GOT3 (cell line): ENCODE measurements at regions not wholly inside any gene's neighbourhood (a gene's known extent, or its start where the extent isn't known, plus 50 kb on each side); places are given as distances from the start of the nearest gene placed in this dataset.
"Not testable (repeated sequence)": the region's sequence is repeated elsewhere in the genome, so short reads cannot be mapped to it uniquely, and the experiment has no call there.

Experiments
- DNase-seq: peaks from one replicate; lab custom pipeline; 2025; ENCODE audit warnings: mixed read lengths; lab: John Stamatoyannopoulos, UW

- no peak for DNase-seq
Measured at GRCh38 chr6:139882977-139883728, 508.7 kb upstream of the CITED2 start.

- DNase-seq = no peak
Measured at GRCh38 chr6:139882234-139882633, 507.8 kb upstream of the CITED2 start.

DNA sequence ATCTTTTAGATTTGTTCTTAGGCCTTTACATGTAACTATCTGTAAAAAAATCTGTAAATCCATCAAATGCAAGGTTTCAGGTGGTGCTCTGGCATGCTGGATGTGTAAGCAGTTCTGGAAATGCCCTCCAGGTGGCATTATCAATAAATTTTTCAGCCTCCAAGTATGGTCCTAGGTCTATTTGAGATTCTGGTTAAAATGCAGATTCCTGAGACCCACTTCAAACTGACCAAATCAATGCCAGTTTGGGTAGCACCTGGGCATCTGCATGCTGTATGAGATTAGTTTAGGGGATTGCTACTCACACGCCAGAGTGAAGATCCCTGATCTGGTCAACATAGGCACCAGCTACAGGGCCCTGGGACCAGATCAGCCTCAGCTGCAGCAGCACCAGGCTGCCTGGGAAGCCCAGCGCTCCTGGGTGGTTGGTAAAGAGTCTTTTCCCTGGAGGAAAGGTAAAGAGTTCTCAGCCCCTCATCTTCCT is 507.3 kb upstream of the CITED2 start:
- no peak for DNase-seq

DNA sequence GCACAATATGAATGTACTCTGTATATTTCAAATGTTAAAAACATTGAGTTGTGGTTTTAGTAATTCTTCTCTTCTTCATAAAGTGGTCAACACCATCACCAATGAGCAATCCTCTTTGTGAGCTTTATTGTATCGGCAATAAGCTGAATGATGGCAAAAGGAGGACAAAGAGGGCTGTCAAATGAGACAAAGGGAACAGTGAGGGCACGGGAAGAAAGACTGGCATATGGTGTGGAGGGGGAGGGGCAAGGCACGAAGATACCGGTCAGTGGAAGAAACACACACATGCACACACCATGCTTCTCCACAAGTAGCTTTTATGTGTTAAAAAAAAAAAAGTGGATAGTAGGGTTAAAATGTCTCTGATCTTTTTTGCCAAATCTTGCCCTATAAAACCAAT is 506.8 kb upstream of the CITED2 start:
- no peak for DNase-seq

- DNase-seq = no peak
Measured at GRCh38 chr6:139879823-139880356, 505.4 kb upstream of the CITED2 start.

- DNase-seq = not testable (repeated sequence)
Measured at GRCh38 chr6:139879241-139879640, 504.8 kb upstream of the CITED2 start.

DNA sequence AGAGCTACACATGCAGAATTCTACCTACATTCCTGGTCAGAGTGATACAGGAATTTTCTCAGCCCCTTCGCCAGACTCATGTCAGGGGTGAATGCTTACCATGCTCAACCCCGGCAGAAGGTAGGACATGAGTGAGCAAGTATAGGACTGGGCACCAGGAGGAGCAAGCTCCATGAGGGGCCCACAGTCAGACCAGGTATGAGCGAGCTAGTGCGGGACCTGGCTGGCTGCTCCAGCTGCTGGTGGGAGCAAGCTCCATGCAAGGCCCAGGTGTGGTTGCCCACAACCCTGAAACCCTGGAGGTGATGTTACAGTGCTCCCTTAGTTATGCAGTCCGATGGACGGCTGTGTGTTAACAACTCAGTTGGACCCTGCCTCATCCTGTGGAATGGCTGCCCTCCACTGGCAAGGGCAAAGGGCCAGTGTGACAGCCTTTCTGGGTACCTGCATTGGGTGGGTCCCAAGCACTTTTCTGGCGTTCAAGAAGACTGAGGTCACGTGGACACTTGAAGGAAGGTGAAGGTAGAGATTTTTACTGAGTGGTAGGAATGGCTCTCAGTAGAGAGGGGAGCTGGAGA is 503.5 kb upstream of the CITED2 start:
- DNase-seq = no peak

DNA sequence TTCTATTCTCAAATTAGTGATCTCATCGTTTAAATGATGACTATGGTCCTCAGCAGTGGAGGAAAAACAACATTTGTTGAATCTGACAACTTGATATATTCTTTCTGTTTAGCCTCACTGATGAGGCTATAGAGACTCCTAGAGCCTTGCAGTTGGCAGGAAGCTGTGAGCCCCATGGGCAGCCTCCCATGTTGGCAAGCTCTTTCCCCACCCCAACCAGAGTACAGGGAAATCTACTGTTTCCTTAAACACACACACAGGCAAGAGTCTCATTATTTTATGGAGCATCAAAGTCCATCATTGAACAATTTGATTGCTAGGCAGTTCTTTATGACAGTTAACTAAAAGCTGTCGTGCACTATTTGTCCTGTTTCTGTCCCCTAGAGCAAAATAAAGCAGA is 498.2 kb upstream of the CITED2 start:
- no peak for DNase-seq

- DNase-seq = no peak
Measured at GRCh38 chr6:139871803-139872510, 497.5 kb upstream of the CITED2 start.

DNA sequence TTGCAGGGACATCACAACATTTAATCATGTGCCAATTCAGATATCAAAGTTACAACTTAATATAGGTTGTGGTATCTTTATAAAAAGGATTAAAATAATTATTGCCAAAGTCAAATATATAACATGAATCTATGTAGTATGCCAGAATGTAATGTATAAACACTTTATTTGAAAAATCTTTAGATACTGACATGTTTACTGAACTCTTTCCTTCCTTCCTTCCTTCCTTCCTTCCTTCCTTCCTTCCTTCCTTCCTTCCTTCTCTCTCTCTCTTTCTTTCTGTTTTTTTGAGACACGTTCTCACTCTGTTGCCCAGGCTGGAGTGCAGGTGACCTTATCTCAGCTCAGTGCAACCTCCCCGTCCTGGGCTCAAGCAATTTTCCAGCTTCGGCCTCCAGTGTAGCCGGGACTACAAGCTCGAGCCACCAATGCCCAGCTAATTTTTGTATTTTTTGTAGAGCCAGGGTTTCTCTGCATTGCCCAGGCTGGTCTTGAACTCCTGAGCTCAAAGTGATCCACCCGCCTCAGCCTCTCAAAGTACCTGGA is 496.8 kb upstream of the CITED2 start:
- no peak for DNase-seq

DNA sequence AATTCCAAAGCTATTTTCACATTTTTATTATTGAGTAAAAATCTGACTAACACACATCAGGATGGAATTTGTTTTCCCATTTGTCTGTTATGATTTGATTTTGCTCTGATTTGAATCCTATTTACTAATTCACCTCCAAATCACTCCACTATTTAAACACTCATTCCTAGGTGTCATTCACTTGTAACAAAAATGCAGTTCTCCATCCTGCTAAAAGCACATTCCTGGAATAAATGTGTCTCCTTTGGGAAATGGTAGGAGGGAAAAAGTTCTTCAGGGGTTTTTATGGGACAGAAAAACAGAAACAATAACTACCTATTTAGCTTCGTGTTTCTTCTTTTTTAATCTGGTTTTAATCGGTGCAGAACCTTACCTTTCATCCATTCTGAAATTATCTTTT is 494.1 kb upstream of the CITED2 start:
- no peak for DNase-seq

- no peak for DNase-seq
Measured at GRCh38 chr6:139863964-139864363, 489.5 kb upstream of the CITED2 start.

DNA sequence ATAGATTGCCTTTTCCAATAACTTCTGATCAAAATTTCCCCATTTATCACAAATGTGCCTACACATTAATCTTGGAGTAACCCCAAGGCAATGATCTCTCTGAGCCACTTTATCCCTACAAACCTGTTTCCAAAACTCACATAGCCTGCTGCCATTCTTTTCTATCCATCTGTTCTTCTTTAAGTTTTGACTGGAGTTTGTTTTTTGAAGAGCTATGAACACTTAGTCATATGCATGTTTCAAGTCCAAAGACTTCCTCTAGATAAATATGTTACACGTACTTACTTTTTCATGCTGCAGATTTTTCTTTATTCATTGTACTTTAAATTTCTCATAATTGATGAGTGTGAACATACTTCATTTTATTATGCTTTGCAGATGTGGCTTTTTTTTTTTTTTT is 488.9 kb upstream of the CITED2 start:
- no peak for DNase-seq

DNA sequence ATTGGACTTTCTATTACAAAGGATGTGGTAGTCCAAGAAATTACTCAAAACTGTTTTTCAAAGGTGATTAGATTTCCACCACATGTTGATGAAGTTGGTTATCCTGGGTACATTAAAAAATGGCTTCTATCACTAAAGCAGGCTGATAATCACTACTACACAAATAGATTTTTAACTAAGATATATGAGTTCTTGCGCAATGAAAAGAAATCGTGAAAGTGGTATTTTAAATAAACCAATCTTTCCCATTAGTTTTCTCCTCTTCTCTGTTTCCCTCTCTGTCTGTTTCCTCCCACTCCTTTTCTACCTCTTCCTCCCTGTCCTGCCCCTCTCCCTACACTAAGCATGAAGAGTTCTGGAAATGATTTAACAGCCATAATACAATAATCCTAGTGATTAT is 487.9 kb upstream of the CITED2 start:
- no peak for DNase-seq

- no peak for DNase-seq
Measured at GRCh38 chr6:139860203-139860602, 485.8 kb upstream of the CITED2 start.

DNA sequence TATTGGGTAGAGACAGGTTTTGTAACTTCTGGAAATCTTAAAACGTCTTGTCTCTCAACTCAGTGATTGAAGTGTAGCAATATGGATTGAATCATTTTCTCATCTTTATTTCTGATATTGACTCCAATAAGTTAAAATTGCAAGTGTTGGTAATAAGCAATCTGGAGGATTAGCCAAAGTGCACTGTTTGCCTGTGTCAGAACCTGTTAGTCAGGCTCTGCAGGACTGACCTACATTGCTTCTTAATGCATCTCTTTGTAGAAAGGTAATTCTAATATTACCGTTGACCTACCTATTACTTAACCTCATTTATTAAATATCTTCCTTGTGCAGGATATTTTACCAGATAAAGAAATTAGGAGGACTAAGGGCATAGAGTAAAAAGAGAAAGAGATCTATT is 484.0 kb upstream of the CITED2 start:
- no peak for DNase-seq

DNA sequence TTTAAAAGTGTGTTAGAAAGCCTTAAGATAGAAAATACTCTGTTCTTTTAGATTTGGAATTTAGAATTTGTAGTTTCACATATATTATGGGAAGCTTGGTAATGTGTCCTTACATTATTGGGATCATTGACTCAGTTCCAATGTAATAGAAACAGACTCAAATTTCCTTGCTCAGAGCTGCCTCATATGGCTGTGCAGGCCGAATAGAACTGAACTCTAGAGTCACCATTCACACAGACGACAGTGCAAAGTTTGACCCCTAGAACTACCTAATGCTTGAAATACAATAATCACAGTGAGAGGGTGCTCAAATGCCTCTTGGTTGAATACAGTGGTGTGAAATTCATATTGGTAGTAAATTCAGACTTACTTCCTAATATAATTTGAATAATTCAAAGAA is 482.7 kb upstream of the CITED2 start:
- DNase-seq = no peak

GRCh38 chr6:139856562-139856961 is 482.1 kb upstream of the CITED2 start:
- no peak for DNase-seq

DNA sequence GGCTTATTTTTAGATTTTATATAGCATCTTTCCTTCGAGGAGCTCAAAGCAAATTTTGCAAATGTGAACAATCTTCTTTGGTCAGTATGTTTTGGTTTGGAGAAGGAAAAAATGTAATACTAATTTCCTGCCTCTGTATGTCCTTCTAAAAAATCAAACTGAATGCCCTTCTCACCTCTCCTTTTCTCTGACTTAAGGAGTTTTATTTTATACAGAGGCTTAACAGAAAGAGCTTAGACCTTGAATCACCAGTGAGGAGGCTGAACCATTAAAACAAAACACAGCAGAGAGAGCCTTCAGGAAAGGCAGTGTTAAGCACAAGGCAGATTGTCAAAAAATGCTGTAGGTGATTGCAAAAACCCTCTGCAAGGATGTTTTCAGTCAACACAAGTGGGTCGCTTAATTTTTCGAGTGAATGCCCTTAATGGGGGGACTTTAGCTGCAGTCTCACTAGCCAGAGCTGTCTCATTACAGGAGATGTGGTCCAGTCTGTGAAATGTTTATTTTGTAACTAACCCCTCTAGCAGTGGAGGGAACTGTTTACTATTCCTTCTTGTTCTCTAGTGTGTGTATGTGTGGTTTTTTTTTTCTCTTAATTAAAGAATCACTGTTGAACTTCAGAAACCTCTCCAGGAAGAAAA is 481.3 kb upstream of the CITED2 start:
- no peak for DNase-seq

DNA sequence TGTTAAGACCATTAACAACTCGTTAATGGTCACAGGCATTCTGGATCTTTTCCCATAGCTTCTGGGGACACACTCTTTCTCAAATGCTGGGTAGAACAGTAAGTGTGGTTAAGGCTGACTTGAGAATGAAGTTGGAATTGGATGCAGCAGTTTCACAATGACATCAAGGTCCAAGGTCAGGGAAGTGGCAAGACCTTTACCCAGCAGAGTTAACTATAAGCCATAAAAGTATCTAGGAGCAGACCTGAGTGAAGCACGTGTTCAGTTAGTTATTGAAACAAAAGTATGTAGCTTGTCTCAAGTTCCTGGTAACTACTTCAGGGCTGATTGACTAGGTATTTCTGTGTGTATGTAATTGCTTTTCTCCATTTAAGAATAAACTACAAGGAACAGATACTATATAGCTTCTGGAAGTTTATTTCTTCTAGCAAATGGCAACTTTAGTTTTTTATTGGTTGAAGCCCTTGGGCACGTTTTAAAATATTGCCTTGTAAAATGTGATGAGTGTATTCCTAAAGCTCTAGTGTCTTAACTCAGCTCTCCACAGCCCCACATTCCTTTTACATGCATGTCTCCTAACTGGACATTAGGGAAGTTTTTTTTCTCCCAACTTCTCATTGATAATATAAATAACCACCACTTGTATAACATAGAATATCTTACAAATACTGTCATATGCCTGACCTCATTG is 479.0 kb upstream of the CITED2 start:
- no peak for DNase-seq

- DNase-seq = no peak
Measured at GRCh38 chr6:139852488-139853140, 478.2 kb upstream of the CITED2 start.
